Right lobe of liver (tissue), 6 donors: ENCODE measurements at regions not wholly inside any gene's neighbourhood (a gene's known extent, or its start where the extent isn't known, plus 50 kb on each side); places are given as distances from the start of the nearest gene placed in this dataset.

Source experiments
- ATAC-seq, 4 donors: fragments of 200-7000 bp; cut with Tn5 transposase; one replicate each; pipeline ENCODE4 v1.9.1; 2020; ENCODE audit warnings: mild to moderate bottlenecking in 4 of 4, moderate library complexity in 4 of 4
- DNase-seq, 3 donors: peaks; one replicate each; pipeline ENCODE4 v3.0.0-alpha.2; 2020
- H3K27ac ChIP-seq, 3 donors: fragments of 200-600 bp; one replicate each; pipeline ENCODE4 v1.8.0; 2022
- H3K27me3 ChIP-seq, 2 donors: fragments of 200-600 bp; one replicate each; pipeline ENCODE4 v1.8.0; 2022
- H3K36me3 ChIP-seq, 4 donors: fragments of 200-600 bp; sonication (generic) in 1 of 4; one replicate each; pipeline versions ENCODE4 v1.5.1 to v1.8.0; 2017 to 2022; ENCODE audit warnings: control low read depth in 1 of 4
- H3K4me1 ChIP-seq, 4 donors: fragments of 200-600 bp; sonication (generic) in 1 of 4; one replicate each; pipeline versions ENCODE4 v1.5.1 to v1.8.0; 2017 to 2022; ENCODE audit warnings: control low read depth in 1 of 4
- H3K4me3 ChIP-seq, 3 donors: fragments of 200-600 bp; one replicate each; pipeline ENCODE4 v1.8.0; 2022
- H3K9me3 ChIP-seq, 4 donors: fragments of 200-600 bp; sonication (generic) in 1 of 4; one replicate each; pipeline versions ENCODE4 v1.5.1 to v1.8.0; 2017 to 2022; ENCODE audit warnings: control low read depth in 1 of 4
- POLR2A ChIP-seq: fragments of 450-650 bp; IDR thresholded peaks from one replicate; pipeline ENCODE4 v1.6.1; 2017; ENCODE audit warnings: antibody characterized with exemption, mild to moderate bottlenecking
- WGBS: methylation state at CpG from one replicate; pipeline ENCODE4 v1.1.6; 2018; ENCODE audit warnings: low coverage, low lambda C conversion rate; ENCODE audit not compliant: insufficient coverage; ENCODE audit errors: missing lambda C conversion rate; 5-methylcytosine and 5-hydroxymethylcytosine counted together
- intact Hi-C, 2 donors: fragments of 100-400 bp; cut with DNase I; formaldehyde crosslinking; loops; one replicate each; pipeline versions ENCODE4 v1.11.2 to v1.14.1; 2022
- TF ChIP-seq, protein P1 (sequence below), 4 donors: fragments of 200-600 bp in 3 of 4; fragments of 450-650 bp in 1 of 4; IDR thresholded peaks; one replicate each; pipeline versions ENCODE4 v1.5.1 to v1.8.0; 2016 to 2022; ENCODE audit warnings: antibody characterized with exemption in 4 of 4, mild to moderate bottlenecking in 2 of 4
- donor health status: DM: no; HTN: yes; CAD: no.
- donor health status: DM: no; HTN: no; CAD: no.
- donor health status: DM: no; HTN: no; CAD: no.
- donor health status: DM: no; HTN: yes; CAD: no.
- donor health status: DM: no; HTN: yes; CAD: no.

DNA sequence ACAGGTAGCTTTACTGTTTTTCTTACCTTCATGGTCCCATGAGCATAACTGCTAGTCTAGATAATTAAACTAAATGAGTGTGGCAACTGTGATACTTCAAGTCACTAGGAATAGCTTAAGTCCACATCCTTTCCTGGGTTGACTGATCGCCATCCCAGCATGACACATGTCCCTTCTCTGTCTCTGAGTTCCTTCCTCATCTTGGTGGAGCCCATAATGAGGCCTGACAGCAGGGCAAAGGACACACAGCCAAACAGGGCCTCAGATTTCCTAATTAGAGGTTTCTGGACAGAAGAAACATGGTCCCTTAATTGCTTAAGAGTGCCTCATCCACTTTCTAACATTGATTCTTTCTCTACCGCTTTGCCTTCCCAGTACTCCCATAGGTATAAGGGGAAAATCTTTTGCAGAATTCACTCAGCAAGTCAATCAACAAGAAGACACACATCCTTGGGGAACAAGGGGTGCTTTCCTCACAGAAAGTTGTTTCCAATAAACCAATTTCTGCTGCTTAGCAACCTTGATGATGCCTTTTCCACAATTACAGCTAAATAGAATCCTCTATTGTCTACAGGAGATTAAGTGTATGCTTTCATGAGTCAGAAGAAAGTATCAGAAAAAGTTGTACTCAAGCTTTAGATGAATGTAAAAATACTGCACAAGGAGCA, 208.3 kb upstream of the SERP2 start:
- Histone ChIP-seq H3K36me3 (no peaks in the 10 kb centered on the region), H3K4me1 (no peaks in the 10 kb centered on the region), H3K4me3 (no peak overlapping the region), H3K9me3 (no peaks in the 10 kb centered on the region), H3K27me3 (no peaks in the 10 kb centered on the region), H3K27ac (no peak overlapping the region)
- 79% methylated on average over 2 of the region's 2 CpGs for WGBS
- DNase-seq (no peak), ATAC-seq (no peak)
- no peak for TF ChIP-seq POLR2A
- TF ChIP-seq, protein P1, sequence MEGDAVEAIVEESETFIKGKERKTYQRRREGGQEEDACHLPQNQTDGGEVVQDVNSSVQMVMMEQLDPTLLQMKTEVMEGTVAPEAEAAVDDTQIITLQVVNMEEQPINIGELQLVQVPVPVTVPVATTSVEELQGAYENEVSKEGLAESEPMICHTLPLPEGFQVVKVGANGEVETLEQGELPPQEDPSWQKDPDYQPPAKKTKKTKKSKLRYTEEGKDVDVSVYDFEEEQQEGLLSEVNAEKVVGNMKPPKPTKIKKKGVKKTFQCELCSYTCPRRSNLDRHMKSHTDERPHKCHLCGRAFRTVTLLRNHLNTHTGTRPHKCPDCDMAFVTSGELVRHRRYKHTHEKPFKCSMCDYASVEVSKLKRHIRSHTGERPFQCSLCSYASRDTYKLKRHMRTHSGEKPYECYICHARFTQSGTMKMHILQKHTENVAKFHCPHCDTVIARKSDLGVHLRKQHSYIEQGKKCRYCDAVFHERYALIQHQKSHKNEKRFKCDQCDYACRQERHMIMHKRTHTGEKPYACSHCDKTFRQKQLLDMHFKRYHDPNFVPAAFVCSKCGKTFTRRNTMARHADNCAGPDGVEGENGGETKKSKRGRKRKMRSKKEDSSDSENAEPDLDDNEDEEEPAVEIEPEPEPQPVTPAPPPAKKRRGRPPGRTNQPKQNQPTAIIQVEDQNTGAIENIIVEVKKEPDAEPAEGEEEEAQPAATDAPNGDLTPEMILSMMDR (IDR thresholded peaks at IDR 0.05), result no peak
- intact Hi-C loops, result no loop called here

DNA sequence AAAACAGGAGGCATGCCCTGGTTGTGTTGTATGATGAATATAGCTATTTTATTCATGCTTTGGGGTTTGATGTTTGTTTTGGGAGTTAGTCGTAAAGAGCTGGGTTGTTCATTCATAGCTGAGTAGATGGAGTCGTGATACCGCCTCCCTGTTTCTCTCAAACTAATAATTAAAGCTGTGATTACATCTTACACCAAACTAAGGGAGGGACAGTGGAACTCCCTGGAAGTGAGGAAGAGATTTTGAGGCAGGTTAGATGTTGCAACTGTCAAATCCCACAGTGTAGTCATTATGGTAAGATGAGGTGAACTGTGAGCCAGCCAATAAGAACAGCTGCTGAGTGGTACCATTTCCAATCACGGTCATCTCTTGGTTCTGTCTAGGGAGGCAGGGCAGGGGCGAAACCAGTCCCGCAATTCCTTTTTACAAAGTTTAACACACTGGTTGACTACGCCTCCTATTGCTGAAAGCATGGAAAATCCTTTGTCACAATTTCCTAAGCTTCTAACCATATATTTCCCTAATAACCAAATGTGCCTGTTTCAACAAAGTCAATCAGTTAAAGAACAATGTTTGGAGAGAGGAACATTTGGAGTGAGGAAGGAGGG, 207.6 kb upstream of the SERP2 start:
- DNase-seq (no peak), ATAC-seq (no peak)
- H3K36me3 ChIP-seq, result no peaks in the 10 kb centered on the region
- intact Hi-C loops, result no loop called here
- 88% methylated on average over 7 of the region's 7 CpGs for WGBS
- H3K27ac ChIP-seq, result no peak overlapping the region
- H3K9me3 ChIP-seq, result no peaks in the 10 kb centered on the region
- no peak overlapping the region for H3K4me3 ChIP-seq
- TF ChIP-seq, protein P1 (IDR thresholded peaks at IDR 0.05), result no peak
- no peak for TF ChIP-seq POLR2A
- no peaks in the 10 kb centered on the region for H3K27me3 ChIP-seq
- no peaks in the 10 kb centered on the region for H3K4me1 ChIP-seq

DNA sequence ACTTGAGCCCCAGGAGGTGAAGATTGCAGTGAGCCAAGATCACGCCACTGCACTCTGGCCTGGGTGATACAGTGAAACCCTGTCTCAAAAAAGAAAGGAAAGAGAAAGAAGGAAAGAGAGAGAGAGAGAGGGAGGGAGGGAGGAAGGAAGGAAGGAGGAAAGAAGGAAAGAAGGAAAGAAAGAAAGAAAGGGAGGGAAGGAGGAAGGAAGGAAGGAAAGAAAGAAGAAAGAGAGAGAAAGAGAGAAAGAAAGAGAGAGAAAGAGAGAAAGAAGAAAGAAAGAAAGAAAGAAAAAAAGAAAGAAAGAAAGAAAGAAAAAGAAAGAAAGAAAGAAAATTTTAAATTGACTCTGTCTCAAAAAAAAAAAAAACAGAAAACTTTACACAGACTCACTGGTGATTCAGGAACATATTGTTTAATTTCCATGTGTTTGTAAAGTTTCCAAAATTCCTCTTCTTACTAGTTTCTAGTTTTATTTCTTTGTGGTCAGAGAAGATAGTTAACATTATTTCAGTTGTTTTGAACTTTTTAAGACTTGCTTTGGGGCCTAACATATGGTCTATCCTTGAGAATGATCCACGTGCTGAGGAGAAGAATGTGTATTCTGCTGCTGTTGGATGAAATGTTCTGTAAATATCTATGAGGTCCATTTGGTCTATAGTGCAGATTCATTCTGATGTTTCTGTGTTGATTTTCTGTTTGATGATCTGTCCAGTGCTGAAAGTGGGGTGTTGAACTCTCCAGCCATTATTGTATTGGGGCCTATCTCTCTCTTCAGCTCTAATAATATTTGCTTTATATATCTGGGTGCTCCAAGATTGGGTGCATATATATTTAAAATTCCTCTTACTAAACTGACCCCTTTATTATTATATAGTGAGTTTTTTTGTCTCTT, 204.4 kb upstream of the SERP2 start:
- H3K9me3 ChIP-seq, result no peaks in the 10 kb centered on the region
- H3K4me3 ChIP-seq, result no peak overlapping the region
- no peaks in the 10 kb centered on the region for H3K36me3 ChIP-seq
- 100% methylated on average over 2 of the region's 2 CpGs for WGBS
- DNase-seq (no peak), ATAC-seq (no peak)
- intact Hi-C loops, result no loop called here
- TF ChIP-seq, protein P1 (IDR thresholded peaks at IDR 0.05), result no peak
- no peak for TF ChIP-seq POLR2A
- no peaks in the 10 kb centered on the region for H3K4me1 ChIP-seq
- H3K27me3 ChIP-seq, result no peaks in the 10 kb centered on the region
- H3K27ac ChIP-seq, result no peak overlapping the region

- DNase-seq, result no peak
- H3K36me3 ChIP-seq, result no peaks in the 10 kb centered on the region
- no peak overlapping the region for H3K4me3 ChIP-seq
- no peak overlapping the region for H3K27ac ChIP-seq
- no peaks in the 10 kb centered on the region for H3K4me1 ChIP-seq
- intact Hi-C loops, result no loop called here
- WGBS, result 90% methylated on average over 1 of the region's 1 CpG
- H3K9me3 ChIP-seq, result no peaks in the 10 kb centered on the region
- no peaks in the 10 kb centered on the region for H3K27me3 ChIP-seq
- no peak for ATAC-seq
- TF ChIP-seq, protein P1 (IDR thresholded peaks at IDR 0.05), result no peak
- no peak for TF ChIP-seq POLR2A
Measured at GRCh38 chr13:44170731-44171130, 202.9 kb upstream of the SERP2 start.
